Skeletal muscle satellite cell (primary cell): ENCODE measurements at regions not wholly inside any gene's neighbourhood (a gene's known extent, or its start where the extent isn't known, plus 50 kb on each side); places are given as distances from the start of the nearest gene placed in this dataset.

Experiments used
- H3K27me3 ChIP-seq: 2 replicates; pipeline ENCODE4 v1.7.0; 2013; ENCODE audit warnings: low read length; ENCODE audit not compliant: control insufficient read depth, insufficient read depth
- H3K36me3 ChIP-seq: 2 replicates; pipeline ENCODE4 v1.7.0; 2013; ENCODE audit warnings: mild to moderate bottlenecking, control low read depth, low read length; ENCODE audit not compliant: insufficient read depth
- H3K4me1 ChIP-seq: 2 replicates; pipeline ENCODE4 v1.7.0; 2013; ENCODE audit warnings: low read length; ENCODE audit not compliant: control insufficient read depth, insufficient read depth
- H3K4me2 ChIP-seq: 2 replicates; pipeline ENCODE4 v1.7.0; 2013; ENCODE audit warnings: mild to moderate bottlenecking, low read length
- H3K4me3 ChIP-seq: 2 replicates; pipeline ENCODE4 v1.7.0; 2013; ENCODE audit warnings: low read length
- H3K9ac ChIP-seq: 2 replicates; pipeline ENCODE4 v1.7.0; 2013; ENCODE audit warnings: mild to moderate bottlenecking, low read depth, low read length, moderate library complexity
- H3K9me3 ChIP-seq: replicated peaks from 2 replicates; pipeline ENCODE4 v1.7.0; 2013; ENCODE audit warnings: mild to moderate bottlenecking, control low read depth, low read length

DNA sequence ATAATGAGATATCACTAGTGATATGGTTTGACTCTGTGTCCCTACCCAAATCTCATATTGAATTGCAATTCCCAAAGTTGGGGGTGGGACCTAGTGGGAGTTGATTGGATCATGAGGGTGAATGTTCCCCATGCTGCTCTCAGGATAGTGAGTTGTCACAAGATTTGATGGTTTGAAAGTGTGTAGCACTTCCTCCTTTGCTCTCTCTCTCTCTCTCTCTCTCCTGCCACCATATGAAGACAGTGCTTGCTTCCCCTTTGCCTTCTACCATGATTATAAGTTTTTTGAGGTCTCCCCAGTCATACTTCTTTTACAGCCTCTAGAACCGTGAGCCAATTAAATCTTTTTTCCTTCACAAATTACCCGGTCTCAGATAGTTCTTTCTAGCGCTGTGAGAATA is 1002.0 kb upstream of the ADGRB3 start:
- Histone ChIP-seq H3K4me1 (peaks cover 21% of the 10 kb centered on the region), H3K4me3 (no peak overlapping the region), H3K27me3 (no peaks in the 10 kb centered on the region), H3K9ac (no peak overlapping the region), H3K4me2 (no peak overlapping the region), H3K9me3 (no peaks in the 10 kb centered on the region), H3K36me3 (no peaks in the 10 kb centered on the region)

DNA sequence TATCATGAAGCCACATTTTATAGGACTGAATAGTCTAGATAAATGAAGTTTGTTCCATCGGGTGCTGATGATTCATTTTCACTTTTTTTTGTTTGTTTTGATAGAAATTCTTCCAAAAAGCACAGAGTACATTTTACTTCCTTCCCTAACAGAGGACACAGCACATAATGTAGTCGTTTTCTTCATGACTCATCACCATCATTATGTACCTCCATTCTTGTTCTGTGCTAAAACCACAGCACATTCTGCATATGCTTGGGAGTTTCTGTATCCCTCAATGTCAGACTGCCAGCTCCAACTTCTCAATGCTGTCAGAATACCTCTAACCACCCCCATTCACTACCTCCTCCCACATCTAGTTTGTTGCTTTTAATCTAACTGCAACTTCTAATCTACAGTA is 1004.9 kb upstream of the ADGRB3 start:
- no peak overlapping the region for H3K4me2 ChIP-seq
- H3K27me3 ChIP-seq = no peaks in the 10 kb centered on the region
- peaks cover 21% of the 10 kb centered on the region for H3K4me1 ChIP-seq
- H3K36me3 ChIP-seq = no peaks in the 10 kb centered on the region
- peak overlapping the region; percentile 67 for H3K9ac ChIP-seq
- no peaks in the 10 kb centered on the region for H3K9me3 ChIP-seq
- no peak overlapping the region for H3K4me3 ChIP-seq

DNA sequence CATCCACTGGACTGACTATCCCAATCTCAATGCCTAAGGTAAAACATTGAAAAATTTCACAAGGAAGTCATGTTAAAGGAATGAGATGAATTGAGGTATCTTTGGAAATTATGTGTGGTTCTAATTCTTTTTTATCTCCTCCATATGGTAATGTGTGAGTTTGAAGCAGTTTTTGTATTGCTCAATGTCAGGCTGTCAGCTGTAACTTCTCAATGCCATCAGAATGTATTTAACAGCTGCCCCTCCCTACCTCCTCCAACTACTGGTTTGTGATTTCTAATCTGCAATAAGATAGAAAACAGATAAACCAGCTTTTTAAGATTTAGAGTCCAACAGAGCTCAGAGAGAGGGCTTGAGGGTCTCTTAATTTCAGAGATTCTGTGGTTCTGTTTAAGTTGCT is 1005.8 kb upstream of the ADGRB3 start:
- Histone ChIP-seq H3K9ac (peak overlapping the region; percentile 67), H3K4me1 (peaks cover 21% of the 10 kb centered on the region), H3K4me2 (peak overlapping the region; percentile 37), H3K4me3 (no peak overlapping the region), H3K27me3 (no peaks in the 10 kb centered on the region), H3K9me3 (no peaks in the 10 kb centered on the region), H3K36me3 (no peaks in the 10 kb centered on the region)

DNA sequence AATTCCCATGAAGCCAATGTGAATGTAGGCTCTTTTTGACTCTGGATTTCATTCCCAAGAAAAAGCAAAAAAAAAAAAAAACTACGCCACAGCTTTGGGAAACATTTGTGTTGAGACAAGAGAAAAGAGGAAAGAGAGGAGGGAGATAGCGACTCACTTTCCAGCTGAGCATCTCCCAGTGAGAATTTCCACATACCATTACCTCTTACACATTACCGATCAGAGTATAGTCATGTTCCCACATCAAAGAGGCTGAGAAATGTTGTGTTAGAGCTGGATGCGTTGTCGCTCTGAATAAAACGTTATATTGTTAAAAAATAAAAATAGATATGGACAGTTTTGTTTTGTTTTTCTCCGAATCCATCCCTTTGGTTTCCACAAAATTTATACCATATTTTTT is 1019.3 kb upstream of the ADGRB3 start:
- H3K9ac ChIP-seq = no peak overlapping the region
- no peaks in the 10 kb centered on the region for H3K27me3 ChIP-seq
- H3K36me3 ChIP-seq = no peaks in the 10 kb centered on the region
- H3K9me3 ChIP-seq = no peaks in the 10 kb centered on the region
- H3K4me2 ChIP-seq = no peak overlapping the region
- H3K4me3 ChIP-seq = no peak overlapping the region
- no peaks in the 10 kb centered on the region for H3K4me1 ChIP-seq

DNA sequence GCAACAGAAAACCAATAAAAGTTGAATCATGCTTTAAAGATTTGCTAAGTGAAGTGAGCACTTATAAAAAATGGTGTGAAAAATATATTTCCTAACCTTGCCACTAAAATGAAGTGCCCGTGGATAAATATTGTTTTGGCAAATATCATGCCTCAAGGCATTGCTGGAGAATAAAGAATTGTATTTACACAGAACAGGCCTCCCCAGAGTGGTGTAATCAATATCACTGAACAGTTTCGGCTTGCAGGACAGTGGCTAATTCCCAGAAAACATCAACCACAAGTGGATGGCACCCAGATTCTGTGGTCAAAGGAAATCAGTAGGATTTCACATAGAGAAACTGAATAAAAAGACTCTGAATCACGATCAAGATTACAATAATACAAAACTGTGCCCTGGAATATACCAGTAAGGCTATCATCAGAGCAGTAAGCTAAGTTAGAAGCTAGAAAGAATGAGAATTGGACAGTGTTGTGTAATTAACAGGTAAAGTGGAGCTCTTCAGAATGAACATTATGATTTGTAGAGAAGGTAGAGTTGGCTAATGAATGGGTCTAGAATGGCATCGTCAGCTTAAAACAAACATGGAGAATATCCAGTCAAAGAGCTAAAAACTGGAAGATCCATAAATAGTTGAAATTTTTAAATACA is 1026.9 kb upstream of the ADGRB3 start:
- Histone ChIP-seq H3K4me3 (no peak overlapping the region), H3K9me3 (no peaks in the 10 kb centered on the region), H3K4me2 (no peak overlapping the region), H3K36me3 (no peaks in the 10 kb centered on the region), H3K4me1 (peaks cover 7% of the 10 kb centered on the region), H3K9ac (no peak overlapping the region), H3K27me3 (no peaks in the 10 kb centered on the region)

DNA sequence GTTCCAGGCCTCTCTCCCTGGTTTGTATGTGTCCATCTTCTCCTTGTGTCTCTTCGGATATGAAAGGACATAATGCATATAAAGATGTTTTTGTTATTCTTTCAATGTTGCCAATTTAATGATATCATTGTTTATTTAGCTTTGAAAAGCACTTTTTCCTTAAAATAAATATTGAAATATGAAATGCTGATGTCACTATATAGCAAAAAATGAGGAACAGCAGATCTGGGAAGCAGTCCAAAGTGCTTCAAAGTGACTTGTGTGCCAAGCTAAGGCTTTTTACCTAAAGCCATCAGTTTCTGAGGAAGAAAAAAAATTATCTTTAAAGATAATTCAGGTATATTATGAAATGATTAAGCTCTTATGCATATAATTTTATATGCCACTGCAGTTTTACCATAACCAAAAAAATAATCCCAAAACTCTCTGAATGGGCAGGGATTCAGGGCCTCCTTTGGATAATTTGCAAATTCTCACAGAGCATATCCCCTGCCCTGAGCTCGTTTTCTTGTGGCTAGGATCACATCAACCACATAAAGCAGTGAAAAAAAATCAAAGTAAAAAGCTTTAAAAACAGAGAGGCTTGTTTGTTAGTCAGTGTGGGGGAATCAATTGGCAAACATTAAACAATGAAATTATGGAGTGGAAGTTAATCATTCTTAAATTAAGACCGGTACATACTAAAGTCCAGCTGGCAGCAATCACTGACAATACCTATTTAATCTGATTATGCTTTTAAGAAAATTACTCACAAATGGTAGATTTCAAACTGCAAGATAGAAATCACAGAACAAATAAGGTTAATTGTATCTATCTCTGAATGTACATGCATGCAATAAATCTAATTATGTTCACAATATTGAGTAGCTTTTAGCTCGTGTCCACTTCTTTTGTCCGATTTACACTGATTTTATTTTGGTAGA is 1027.9 kb upstream of the ADGRB3 start:
- Histone ChIP-seq H3K36me3 (no peaks in the 10 kb centered on the region), H3K27me3 (no peaks in the 10 kb centered on the region), H3K4me3 (no peak overlapping the region), H3K4me2 (no peak overlapping the region), H3K4me1 (peaks cover 7% of the 10 kb centered on the region), H3K9me3 (no peaks in the 10 kb centered on the region), H3K9ac (peak overlapping the region; percentile 35)

DNA sequence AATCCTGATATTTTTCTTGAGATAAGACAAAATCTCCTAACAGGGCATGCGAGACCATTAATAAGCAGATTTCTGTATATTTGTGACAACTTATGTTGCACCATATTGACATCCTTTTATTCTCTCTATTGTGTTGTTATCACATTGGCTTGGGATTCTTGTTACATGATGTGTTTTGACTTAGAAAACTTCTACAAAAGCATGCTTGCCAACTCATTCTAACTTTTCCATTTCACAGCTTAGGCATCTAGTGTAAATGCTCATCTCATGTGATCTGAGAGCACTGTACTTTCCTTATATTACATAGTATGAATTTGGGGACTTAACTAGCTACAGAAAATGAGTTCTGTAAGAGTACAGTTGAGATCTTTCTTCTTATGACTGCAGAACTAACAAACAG is 1040.7 kb upstream of the ADGRB3 start:
- no peak overlapping the region for H3K4me3 ChIP-seq
- H3K36me3 ChIP-seq = no peaks in the 10 kb centered on the region
- no peak overlapping the region for H3K4me2 ChIP-seq
- H3K9ac ChIP-seq = no peak overlapping the region
- no peaks in the 10 kb centered on the region for H3K4me1 ChIP-seq
- H3K9me3 ChIP-seq = no peaks in the 10 kb centered on the region
- no peaks in the 10 kb centered on the region for H3K27me3 ChIP-seq

DNA sequence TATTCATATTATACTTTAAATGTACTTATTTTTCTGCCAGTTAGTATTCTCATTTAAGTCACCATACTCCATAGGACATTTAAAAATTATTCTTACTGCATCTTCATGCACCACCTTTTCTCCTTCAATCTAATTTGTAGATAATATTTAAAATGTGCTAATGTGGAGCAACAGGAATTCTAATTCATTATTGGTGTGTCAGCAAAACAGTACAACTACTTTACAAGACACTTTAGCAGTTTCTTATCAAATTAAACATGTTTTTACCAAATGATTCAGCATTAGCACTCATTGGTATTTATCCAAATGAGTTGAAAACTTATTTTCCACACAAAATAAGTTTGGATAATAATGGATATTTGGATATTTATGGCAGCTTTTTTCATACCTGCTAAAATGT is 1041.8 kb upstream of the ADGRB3 start:
- H3K4me2 ChIP-seq = no peak overlapping the region
- no peaks in the 10 kb centered on the region for H3K4me1 ChIP-seq
- no peak overlapping the region for H3K9ac ChIP-seq
- no peak overlapping the region for H3K4me3 ChIP-seq
- no peaks in the 10 kb centered on the region for H3K36me3 ChIP-seq
- no peaks in the 10 kb centered on the region for H3K27me3 ChIP-seq
- H3K9me3 ChIP-seq = no peaks in the 10 kb centered on the region

DNA sequence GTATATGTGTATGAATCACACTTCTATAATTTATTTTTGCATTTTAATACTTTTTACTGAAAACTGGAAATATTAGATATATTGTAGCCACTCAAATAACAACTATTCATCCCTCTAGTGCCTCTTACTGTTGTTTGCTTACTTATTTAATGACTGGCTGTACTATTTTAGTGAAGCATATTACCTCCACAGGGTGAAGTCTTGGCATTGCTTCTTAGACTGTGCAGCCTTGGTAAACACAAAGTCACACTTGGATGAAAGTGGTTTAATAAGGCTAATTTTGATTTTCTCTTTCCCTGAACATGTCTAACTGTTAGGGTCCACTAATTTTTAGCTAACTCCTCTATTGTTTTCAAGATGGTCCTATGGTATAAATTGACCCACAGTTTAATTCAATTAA is 1043.2 kb upstream of the ADGRB3 start:
- no peaks in the 10 kb centered on the region for H3K27me3 ChIP-seq
- H3K4me3 ChIP-seq = no peak overlapping the region
- H3K9me3 ChIP-seq = no peaks in the 10 kb centered on the region
- no peaks in the 10 kb centered on the region for H3K4me1 ChIP-seq
- no peaks in the 10 kb centered on the region for H3K36me3 ChIP-seq
- H3K4me2 ChIP-seq = no peak overlapping the region
- no peak overlapping the region for H3K9ac ChIP-seq

DNA sequence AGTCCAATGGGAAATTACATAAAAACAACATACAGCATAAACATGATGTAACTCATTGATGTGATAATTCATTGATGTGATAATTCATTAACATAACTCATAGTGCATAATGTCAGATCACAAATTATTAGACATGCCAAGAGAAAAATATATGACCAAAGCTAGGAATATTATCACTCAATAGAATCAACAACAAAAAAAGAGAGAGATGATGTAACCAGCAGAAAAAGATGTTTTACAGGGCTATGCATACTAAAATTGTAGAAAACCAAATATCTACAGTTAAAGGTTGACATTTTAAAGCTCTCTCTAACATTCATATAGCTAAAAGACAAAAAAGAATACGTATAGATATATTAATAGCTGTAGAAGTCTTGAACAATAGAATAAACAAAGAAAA is 1067.2 kb upstream of the ADGRB3 start:
- Histone ChIP-seq H3K4me1 (no peaks in the 10 kb centered on the region), H3K36me3 (no peaks in the 10 kb centered on the region), H3K27me3 (no peaks in the 10 kb centered on the region), H3K9me3 (no peaks in the 10 kb centered on the region), H3K4me3 (no peak overlapping the region), H3K4me2 (no peak overlapping the region), H3K9ac (no peak overlapping the region)

DNA sequence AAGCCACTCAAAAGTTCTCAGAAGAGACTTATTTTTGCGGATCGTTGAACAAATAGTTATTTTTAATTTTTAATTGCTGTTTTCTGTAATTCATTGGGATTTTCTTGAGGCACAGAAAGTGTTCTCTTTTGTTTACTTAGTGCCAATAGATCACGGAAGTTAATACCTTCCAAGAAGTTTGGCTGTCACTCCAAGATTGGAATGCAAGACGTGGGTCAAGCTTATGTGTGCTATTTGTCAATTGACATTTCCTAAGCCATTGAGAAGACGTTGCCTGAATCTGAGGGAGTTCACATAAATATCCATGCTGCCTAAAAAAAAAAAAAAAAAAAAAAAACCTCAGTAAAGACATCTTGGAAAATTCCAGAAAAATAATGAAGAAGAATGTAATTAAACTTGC is 1071.4 kb upstream of the ADGRB3 start:
- H3K27me3 ChIP-seq = no peaks in the 10 kb centered on the region
- no peak overlapping the region for H3K4me2 ChIP-seq
- no peak overlapping the region for H3K4me3 ChIP-seq
- no peaks in the 10 kb centered on the region for H3K36me3 ChIP-seq
- no peaks in the 10 kb centered on the region for H3K9me3 ChIP-seq
- no peak overlapping the region for H3K9ac ChIP-seq
- no peaks in the 10 kb centered on the region for H3K4me1 ChIP-seq

DNA sequence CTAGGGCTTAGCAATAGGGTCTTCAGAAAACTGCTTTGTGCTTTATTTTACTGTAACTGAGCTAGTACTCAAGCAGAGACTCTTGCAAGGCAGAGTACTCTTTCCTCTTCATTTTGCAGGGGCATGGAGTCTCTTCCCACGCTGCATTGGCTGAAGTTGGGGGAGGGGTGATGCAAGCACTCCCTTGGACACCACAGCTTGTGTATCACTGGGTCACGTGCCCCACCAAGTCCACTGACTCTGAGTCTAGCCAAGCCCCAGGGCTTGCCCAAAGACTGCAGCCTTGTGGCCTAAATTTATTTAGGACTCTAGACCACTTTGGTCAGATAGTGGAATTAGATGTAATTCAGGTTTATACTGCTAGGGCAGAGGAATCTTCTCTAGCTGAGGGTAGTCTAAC is 1075.0 kb upstream of the ADGRB3 start:
- H3K27me3 ChIP-seq = no peaks in the 10 kb centered on the region
- H3K9ac ChIP-seq = no peak overlapping the region
- H3K36me3 ChIP-seq = no peaks in the 10 kb centered on the region
- no peaks in the 10 kb centered on the region for H3K4me1 ChIP-seq
- no peaks in the 10 kb centered on the region for H3K9me3 ChIP-seq
- H3K4me2 ChIP-seq = no peak overlapping the region
- no peak overlapping the region for H3K4me3 ChIP-seq
